HepG2 (cell line): ENCODE measurements at regions not wholly inside any gene's neighbourhood (a gene's known extent, or its start where the extent isn't known, plus 50 kb on each side); places are given as distances from the start of the nearest gene placed in this dataset.

Source experiments
- ATF2 ChIP-seq: sonication (generic); formaldehyde crosslinking; IDR thresholded peaks from 2 replicates; pipeline ENCODE4 v1.4.0; 2020; ENCODE audit warnings: missing genetic modification reagents
- CEBPB ChIP-seq: IDR thresholded peaks from 2 replicates; pipeline ENCODE4 v1.6.1; 2011; ENCODE audit warnings: low read depth, low read length, improper control_type of control experiment, borderline replicate concordance
- CTCF ChIP-seq: sonication (generic); formaldehyde crosslinking; IDR thresholded peaks from 2 replicates; pipeline ENCODE4 v1.5.0; 2020; ENCODE audit warnings: mild to moderate bottlenecking, missing genetic modification reagents, moderate library complexity
- POLR2A ChIP-seq, 2 experiments: IDR thresholded peaks; 2 replicates each; pipeline ENCODE4 v1.6.1; 2011; ENCODE audit warnings: low read depth in 2 of 2, low read length in 2 of 2, mild to moderate bottlenecking in 1 of 2, moderate library complexity in 1 of 2; ENCODE audit not compliant: insufficient read depth in 1 of 2

GRCh38 chr16:64253525-64253924 lies 868.3 kb downstream of the CDH11 start:
- TF ChIP-seq POLR2A (IDR thresholded peaks at IDR 0.05; ENCODE audit: insufficient read depth in 1 of 2, low read depth in 2 of 2, low read length in 2 of 2) (no peak), CEBPB (no peak), ATF2 (CRISPR knock-in tag) (no peak), CTCF (CRISPR knock-in tag) (no peak)
